ENCODE measurements at regions not wholly inside any gene's neighbourhood (a gene's known extent, or its start where the extent isn't known, plus 50 kb on each side); places are given as distances from the start of the nearest gene placed in this dataset.

GRCh38 chr12:78585132-78585531, 279.4 kb upstream of the SYT1 start:
- no peak for TF ChIP-seq SMC3 (IDR thresholded peaks at IDR 0.05; ENCODE audit: low read depth, low read length)
- no peak for TF ChIP-seq ELK1 (IDR thresholded peaks at IDR 0.05; ENCODE audit: borderline replicate concordance, low read depth, low read length)
- TF ChIP-seq CHD1 (IDR thresholded peaks at IDR 0.05; ENCODE audit: low read depth, low read length) = no peak
- TF ChIP-seq POLR2A (IDR thresholded peaks at IDR 0.05; ENCODE audit: low read depth, low read length) = no peak
- TF ChIP-seq MAZ (IDR thresholded peaks at IDR 0.05; ENCODE audit: borderline replicate concordance, low read depth, low read length) = no peak
- TF ChIP-seq CTCF (conservative IDR thresholded peaks at IDR 0.05; ENCODE audit: low read depth, low read length) = no peak
- Histone ChIP-seq H3K9ac (ENCODE audit: low read depth, low read length) (no peak overlapping the region), H3K27me3 (ENCODE audit: control insufficient read depth, insufficient read depth, low read length) (no peaks in the 10 kb centered on the region), H4K8ac (ENCODE audit: low read depth in 2 of 2, low read length in 2 of 2) (no peak overlapping the region), H3K9me1 (ENCODE audit: insufficient read depth, low read length) (no peaks in the 10 kb centered on the region), H4K5ac (ENCODE audit: low read depth, low read length) (no peak overlapping the region), H3K14ac (replicated peaks; ENCODE audit: low read depth, low read length) (no peak overlapping the region), H2BK5ac (ENCODE audit: low read depth, low read length, poor library complexity, severe bottlenecking) (no peak overlapping the region), H2AK5ac (ENCODE audit: low read depth, low read length) (no peak overlapping the region), H2BK120ac (ENCODE audit: low read depth, low read length) (no peak overlapping the region), H2AK9ac (replicated peaks; ENCODE audit: low read depth, low read length, poor library complexity) (no peak overlapping the region), H3K9me3 (ENCODE audit: control insufficient read depth, insufficient read depth, low read length) (peaks cover 7% of the 10 kb centered on the region), H2BK20ac (ENCODE audit: low read depth, low read length) (no peak overlapping the region), H4K91ac (ENCODE audit: insufficient read depth, low read depth, low read length) (no peak overlapping the region), H3K4me3 (ENCODE audit: insufficient read depth, low read depth, low read length) (no peak overlapping the region), H3K18ac (ENCODE audit: low read depth, low read length) (no peak overlapping the region), H4K20me1 (ENCODE audit: insufficient read depth, low read length) (no peaks in the 10 kb centered on the region), H3K4ac (ENCODE audit: low read depth, low read length) (no peak overlapping the region), H2AFZ (replicated peaks; ENCODE audit: low read length, poor library complexity) (no peak overlapping the region), H3K79me1 (ENCODE audit: low read depth in 1 of 2, low read length in 2 of 2) (no peaks in the 10 kb centered on the region), H3K36me3 (ENCODE audit: control insufficient read depth, insufficient read depth, low read length) (no peaks in the 10 kb centered on the region), H3K4me2 (ENCODE audit: low read depth, low read length) (no peak overlapping the region), H2BK15ac (ENCODE audit: low read depth, low read length) (no peak overlapping the region), H3K27ac (ENCODE audit: insufficient read depth, low read length) (no peak overlapping the region), H3K4me1 (ENCODE audit: control insufficient read depth, insufficient read depth, low read length) (no peaks in the 10 kb centered on the region), H3K56ac (ENCODE audit: extremely low read depth, insufficient read depth, low read length) (no peak overlapping the region), H3K23ac (ENCODE audit: low read depth, low read length) (no peak overlapping the region)
- ATAC-seq (ENCODE audit: low read depth) (no peak), DNase-seq (no peak)
- no TSS peak for BruUV-seq (replicated peaks)
- ChIA-PET POLR2A (ENCODE audit: unreplicated experiment) (interaction anchor here (0.6 kb wide), 1 partner anchor 35 kb away, joined by 4 read pairs; no protein-coding TSS in a partner anchor), CTCF (no interaction called here)
- intact Hi-C loops (cut with micrococcal nuclease) (loop anchor here (10.0 kb wide), 1 partner anchor 440 kb away; no protein-coding TSS in a partner anchor), in situ Hi-C loops (cut with MboI; ENCODE audit: low sequenced_read_pairs) (no loop called here), dilution Hi-C loops (cut with HindIII; ENCODE audit: low sequenced_read_pairs, unreplicated experiment) (no loop called here)
- no CpG with 5 or more reads among the region's 2 CpGs for WGBS, 2 experiments (ENCODE audit: extremely low coverage in 2 of 2, insufficient read length in 1 of 2)
